Panc1 (cell line): ENCODE measurements at regions not wholly inside any gene's neighbourhood (a gene's known extent, or its start where the extent isn't known, plus 50 kb on each side); places are given as distances from the start of the nearest gene placed in this dataset.

Experiments
- ATAC-seq: fragments of 200-7000 bp; cut with Tn5 transposase; 2 replicates; pipeline ENCODE4 v1.9.1; 2020; ENCODE audit warnings: mild to moderate bottlenecking, moderate library complexity
- BruUV-seq: library from RNA; stranded (reverse); fragments of 400-500 nt; replicated peaks from 2 replicates; lab custom pipeline; 2021; lab: Mats Ljungman, UMichigan
- CTCF ChIA-PET: fragments of 300-600 bp; sonication (Branson Sonifier 250); formaldehyde crosslinking; loops from one replicate; lab custom pipeline; 2022; ENCODE audit warnings: antibody characterized with exemption; lab: Charles Lee
- POLR2A ChIA-PET: fragments of 300-600 bp; sonication (Branson Sonifier 250); formaldehyde crosslinking; loops from one replicate; lab custom pipeline; 2022; ENCODE audit warnings: antibody characterized with exemption; lab: Charles Lee
- DNase-seq: peaks from one replicate; pipeline ENCODE4 v3.0.0-alpha.2; 2010; ENCODE audit warnings: low read depth, low spot score
- H3K27ac ChIP-seq: 2 replicates; pipeline ENCODE4 v1.5.1; 2011; ENCODE audit warnings: mild to moderate bottlenecking, low read length, inconsistent platforms
- H3K27me3 ChIP-seq: fragments of 200-500 bp; sonication (Bioruptor generic); 2 replicates; pipeline ENCODE4 v1.6.0; 2014; ENCODE audit warnings: low read length, inconsistent platforms; ENCODE audit not compliant: control insufficient read depth, insufficient read depth
- H3K36me3 ChIP-seq: fragments of 200-500 bp; sonication (Bioruptor generic); 2 replicates; pipeline ENCODE4 v1.5.1; 2014; ENCODE audit warnings: inconsistent platforms, mild to moderate bottlenecking, low read length, moderate library complexity; ENCODE audit not compliant: control insufficient read depth, insufficient read depth
- H3K4me1 ChIP-seq: 2 replicates; pipeline ENCODE4 v1.5.1; 2011; ENCODE audit warnings: inconsistent platforms, mild to moderate bottlenecking, low read length, moderate library complexity; ENCODE audit not compliant: control insufficient read depth, insufficient read depth
- H3K4me3 ChIP-seq, 2 experiments: 2 replicates each; pipeline ENCODE4 v1.5.1; 2011 to 2012; ENCODE audit warnings: low read depth in 2 of 2, low read length in 2 of 2, mild to moderate bottlenecking in 2 of 2, inconsistent platforms in 1 of 2, moderate library complexity in 1 of 2
- H3K9me3 ChIP-seq: fragments of 200-500 bp; sonication (Bioruptor generic); 2 replicates; pipeline ENCODE4 v1.5.1; 2014; ENCODE audit warnings: low read depth, mild to moderate bottlenecking, inconsistent platforms, low read length, moderate library complexity; ENCODE audit not compliant: control insufficient read depth, insufficient read depth
- POLR2AphosphoS5 ChIP-seq: IDR thresholded peaks from 2 replicates; pipeline ENCODE4 v1.6.1; 2012; ENCODE audit warnings: mild to moderate bottlenecking, low read depth, low read length, moderate library complexity
- SIN3A ChIP-seq: IDR thresholded peaks from 2 replicates; pipeline ENCODE4 v1.6.1; 2012; ENCODE audit warnings: low read depth, mild to moderate bottlenecking, low read length, moderate library complexity, borderline replicate concordance; ENCODE audit not compliant: insufficient read depth
- TCF7L2 ChIP-seq: IDR thresholded peaks from 2 replicates; pipeline ENCODE4 v1.6.1; 2011; ENCODE audit warnings: mild to moderate bottlenecking, low read depth, low read length, inconsistent platforms
- in situ Hi-C: cut with HindIII; loops from 2 replicates; pipeline ENCODE4 v1.10.0; 2016; ENCODE audit warnings: low sequenced_read_pairs, low pct_unique_long_range_greater_than_20kb
- intact Hi-C: fragments of 100-400 bp; cut with micrococcal nuclease; formaldehyde crosslinking; loops from one replicate; pipeline ENCODE4 v1.10.0; 2022; ENCODE audit not compliant: unreplicated experiment
- TF ChIP-seq, protein P1 (sequence below): fragments of 450-650 bp; IDR thresholded peaks from 2 replicates; pipeline ENCODE4 v1.5.1; 2017; ENCODE audit warnings: mild to moderate bottlenecking
- TF ChIP-seq, protein P2 (sequence below), 2 experiments: IDR thresholded peaks; 2 replicates each; pipeline ENCODE4 v1.6.1; 2011 to 2012; ENCODE audit warnings: low read depth in 2 of 2, control low read depth in 1 of 2, low read length in 1 of 2, mild to moderate bottlenecking in 1 of 2, moderate library complexity in 1 of 2; ENCODE audit not compliant: insufficient read depth in 1 of 2

DNA sequence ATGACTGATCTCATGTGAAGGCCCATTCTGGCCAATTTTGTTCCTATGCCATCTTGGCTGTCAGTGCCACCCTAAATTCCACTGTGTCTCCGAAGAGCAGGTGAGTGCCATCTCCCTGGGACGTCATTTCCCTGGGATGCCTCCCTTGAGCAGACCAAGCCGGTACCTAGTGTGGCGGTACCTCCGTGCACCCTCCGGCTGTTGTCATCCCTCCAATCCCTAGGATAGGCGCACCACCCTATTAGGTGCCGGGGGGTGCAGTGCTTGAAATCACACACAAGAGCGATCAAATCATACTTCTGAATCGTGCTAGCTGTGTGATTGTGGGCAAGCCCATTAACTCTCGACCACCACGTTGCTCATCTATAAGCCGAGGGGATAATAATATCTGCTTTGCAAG is 81.8 kb upstream of the GLI2 start:
- ChIA-PET CTCF (no interaction called here), POLR2A (no interaction called here)
- intact Hi-C loops, result no loop called here
- ATAC-seq, result no peak
- H3K27ac ChIP-seq, result no peak overlapping the region
- BruUV-seq, result no TSS peak
- no peak for DNase-seq
- in situ Hi-C loops, result no loop called here
- no peaks in the 10 kb centered on the region for H3K27me3 ChIP-seq
- peaks cover 15% of the 10 kb centered on the region for H3K9me3 ChIP-seq
- no peaks in the 10 kb centered on the region for H3K36me3 ChIP-seq
- no peaks in the 10 kb centered on the region for H3K4me1 ChIP-seq
- TF ChIP-seq POLR2AphosphoS5, result no peak
- TF ChIP-seq, protein P1, sequence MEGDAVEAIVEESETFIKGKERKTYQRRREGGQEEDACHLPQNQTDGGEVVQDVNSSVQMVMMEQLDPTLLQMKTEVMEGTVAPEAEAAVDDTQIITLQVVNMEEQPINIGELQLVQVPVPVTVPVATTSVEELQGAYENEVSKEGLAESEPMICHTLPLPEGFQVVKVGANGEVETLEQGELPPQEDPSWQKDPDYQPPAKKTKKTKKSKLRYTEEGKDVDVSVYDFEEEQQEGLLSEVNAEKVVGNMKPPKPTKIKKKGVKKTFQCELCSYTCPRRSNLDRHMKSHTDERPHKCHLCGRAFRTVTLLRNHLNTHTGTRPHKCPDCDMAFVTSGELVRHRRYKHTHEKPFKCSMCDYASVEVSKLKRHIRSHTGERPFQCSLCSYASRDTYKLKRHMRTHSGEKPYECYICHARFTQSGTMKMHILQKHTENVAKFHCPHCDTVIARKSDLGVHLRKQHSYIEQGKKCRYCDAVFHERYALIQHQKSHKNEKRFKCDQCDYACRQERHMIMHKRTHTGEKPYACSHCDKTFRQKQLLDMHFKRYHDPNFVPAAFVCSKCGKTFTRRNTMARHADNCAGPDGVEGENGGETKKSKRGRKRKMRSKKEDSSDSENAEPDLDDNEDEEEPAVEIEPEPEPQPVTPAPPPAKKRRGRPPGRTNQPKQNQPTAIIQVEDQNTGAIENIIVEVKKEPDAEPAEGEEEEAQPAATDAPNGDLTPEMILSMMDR, result no peak
- TF ChIP-seq TCF7L2, result no peak
- TF ChIP-seq, protein P2, sequence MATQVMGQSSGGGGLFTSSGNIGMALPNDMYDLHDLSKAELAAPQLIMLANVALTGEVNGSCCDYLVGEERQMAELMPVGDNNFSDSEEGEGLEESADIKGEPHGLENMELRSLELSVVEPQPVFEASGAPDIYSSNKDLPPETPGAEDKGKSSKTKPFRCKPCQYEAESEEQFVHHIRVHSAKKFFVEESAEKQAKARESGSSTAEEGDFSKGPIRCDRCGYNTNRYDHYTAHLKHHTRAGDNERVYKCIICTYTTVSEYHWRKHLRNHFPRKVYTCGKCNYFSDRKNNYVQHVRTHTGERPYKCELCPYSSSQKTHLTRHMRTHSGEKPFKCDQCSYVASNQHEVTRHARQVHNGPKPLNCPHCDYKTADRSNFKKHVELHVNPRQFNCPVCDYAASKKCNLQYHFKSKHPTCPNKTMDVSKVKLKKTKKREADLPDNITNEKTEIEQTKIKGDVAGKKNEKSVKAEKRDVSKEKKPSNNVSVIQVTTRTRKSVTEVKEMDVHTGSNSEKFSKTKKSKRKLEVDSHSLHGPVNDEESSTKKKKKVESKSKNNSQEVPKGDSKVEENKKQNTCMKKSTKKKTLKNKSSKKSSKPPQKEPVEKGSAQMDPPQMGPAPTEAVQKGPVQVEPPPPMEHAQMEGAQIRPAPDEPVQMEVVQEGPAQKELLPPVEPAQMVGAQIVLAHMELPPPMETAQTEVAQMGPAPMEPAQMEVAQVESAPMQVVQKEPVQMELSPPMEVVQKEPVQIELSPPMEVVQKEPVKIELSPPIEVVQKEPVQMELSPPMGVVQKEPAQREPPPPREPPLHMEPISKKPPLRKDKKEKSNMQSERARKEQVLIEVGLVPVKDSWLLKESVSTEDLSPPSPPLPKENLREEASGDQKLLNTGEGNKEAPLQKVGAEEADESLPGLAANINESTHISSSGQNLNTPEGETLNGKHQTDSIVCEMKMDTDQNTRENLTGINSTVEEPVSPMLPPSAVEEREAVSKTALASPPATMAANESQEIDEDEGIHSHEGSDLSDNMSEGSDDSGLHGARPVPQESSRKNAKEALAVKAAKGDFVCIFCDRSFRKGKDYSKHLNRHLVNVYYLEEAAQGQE (IDR thresholded peaks at IDR 0.05; ENCODE audit: insufficient read depth in 1 of 2, low read depth in 2 of 2, low read length in 1 of 2), result no peak
- TF ChIP-seq SIN3A, result no peak
- no peak overlapping the region for H3K4me3 ChIP-seq

DNA sequence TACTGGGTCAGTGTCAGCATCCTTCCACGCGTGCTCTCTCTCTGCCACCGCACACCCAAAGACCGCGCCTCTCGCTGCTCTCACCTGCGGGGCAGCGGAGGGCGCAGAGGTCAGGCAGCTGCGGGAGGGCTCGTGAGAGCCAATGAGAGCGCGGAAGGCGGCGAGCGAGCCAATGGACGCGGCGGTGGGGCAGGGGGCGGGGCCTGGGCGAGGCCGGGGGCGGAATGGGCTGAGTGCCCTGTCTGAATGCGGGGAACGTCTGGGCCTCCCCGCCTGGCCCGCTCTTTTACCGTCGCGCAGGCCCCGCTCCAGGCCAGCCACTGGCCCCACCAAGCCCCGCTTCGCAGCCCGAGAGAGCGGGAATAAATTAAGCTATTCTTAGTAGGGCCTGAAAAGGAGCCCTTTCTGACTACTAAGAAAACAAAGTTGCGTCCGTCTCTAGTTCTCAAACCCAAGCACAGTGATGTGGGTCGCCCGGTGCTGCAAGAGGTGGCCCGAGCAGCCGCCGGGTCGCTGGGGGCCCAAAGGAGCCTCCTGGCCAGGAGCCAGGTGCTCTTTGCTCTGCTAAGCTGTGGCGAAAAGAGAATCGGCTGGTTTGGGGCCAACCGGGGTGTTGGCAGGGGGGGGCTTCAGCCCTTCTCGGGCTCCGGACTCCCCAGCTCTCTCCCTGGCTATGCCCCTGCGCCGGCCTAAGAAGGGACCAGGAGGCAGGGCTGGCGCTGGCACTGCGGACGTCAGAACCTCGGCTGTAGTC is 81.1 kb upstream of the GLI2 start:
- no TSS peak for BruUV-seq

More for the DNA sequence above, 81.1 kb upstream of the GLI2 start:
- ATAC-seq (no peak), DNase-seq (no peak)
- intact Hi-C loops (no loop called here), in situ Hi-C loops (no loop called here)
- ChIA-PET CTCF (no interaction called here), POLR2A (no interaction called here)
- Histone ChIP-seq H3K36me3 (no peaks in the 10 kb centered on the region), H3K4me3 (no peak overlapping the region), H3K27ac (no peak overlapping the region), H3K9me3 (peaks cover 15% of the 10 kb centered on the region), H3K4me1 (no peaks in the 10 kb centered on the region), H3K27me3 (no peaks in the 10 kb centered on the region)
- no peak for TF ChIP-seq TCF7L2
- no peak for TF ChIP-seq SIN3A
- TF ChIP-seq, protein P2 (IDR thresholded peaks at IDR 0.05; ENCODE audit: insufficient read depth in 1 of 2, low read depth in 2 of 2, low read length in 1 of 2), result no peak
- no peak for TF ChIP-seq POLR2AphosphoS5
- TF ChIP-seq, protein P1, result no peak
